ENCODE measurements at regions not wholly inside any gene's neighbourhood (a gene's known extent, or its start where the extent isn't known, plus 50 kb on each side); places are given as distances from the start of the nearest gene placed in this dataset.

- RAD21 ChIA-PET (ENCODE audit: unreplicated experiment) = no interaction called here
- in situ Hi-C loops (cut with MboI) (no loop called here), intact Hi-C loops (cut with micrococcal nuclease; ENCODE audit: unreplicated experiment) (no loop called here)
- Histone ChIP-seq H2AFZ (ENCODE audit: control insufficient read depth, low read depth, low read length) (no peak overlapping the region), H3K9me3 (replicated peaks; ENCODE audit: control insufficient read depth, insufficient read depth, low read length) (no peaks in the 10 kb centered on the region), H3K36me3 (ENCODE audit: control insufficient read depth in 2 of 2, insufficient read depth in 2 of 2, low read length in 1 of 2) (no peaks in the 10 kb centered on the region), H4K20me1 (ENCODE audit: control insufficient read depth, insufficient read depth) (no peaks in the 10 kb centered on the region), H3K27me3 (replicated peaks in 1 of 2; ENCODE audit: control insufficient read depth in 2 of 2, insufficient read depth in 2 of 2, low read length in 1 of 2) (no peaks in the 10 kb centered on the region), H3K27ac (ENCODE audit: control insufficient read depth, insufficient read depth) (no peak overlapping the region), H3K4me3 (no peak overlapping the region), H3K9ac (ENCODE audit: control insufficient read depth, insufficient read depth, low read length) (no peak overlapping the region), H3K79me2 (ENCODE audit: control insufficient read depth, insufficient read depth, low read length) (no peaks in the 10 kb centered on the region), H3K4me1 (ENCODE audit: control insufficient read depth, insufficient read depth, low read length) (no peaks in the 10 kb centered on the region), H3K4me2 (ENCODE audit: control insufficient read depth, insufficient read depth) (no peak overlapping the region)
- no peak for TF ChIP-seq NR2C1 (IDR thresholded peaks at IDR 0.05)
- FAIRE-seq (no peak), ATAC-seq (no peak), DNase-seq (ENCODE audit: low read depth, low spot score) (no peak)
- CTCF ChIA-PET = no interaction called here
- BruUV-seq (replicated peaks) = no TSS peak
- POLR2A ChIA-PET = no interaction called here
- SMC1A ChIA-PET (ENCODE audit: uncharacterized antibody, unreplicated experiment) = no interaction called here
Observed at GRCh38 chr1:102586022-102586421, 522.3 kb downstream of the COL11A1 start.

DNA sequence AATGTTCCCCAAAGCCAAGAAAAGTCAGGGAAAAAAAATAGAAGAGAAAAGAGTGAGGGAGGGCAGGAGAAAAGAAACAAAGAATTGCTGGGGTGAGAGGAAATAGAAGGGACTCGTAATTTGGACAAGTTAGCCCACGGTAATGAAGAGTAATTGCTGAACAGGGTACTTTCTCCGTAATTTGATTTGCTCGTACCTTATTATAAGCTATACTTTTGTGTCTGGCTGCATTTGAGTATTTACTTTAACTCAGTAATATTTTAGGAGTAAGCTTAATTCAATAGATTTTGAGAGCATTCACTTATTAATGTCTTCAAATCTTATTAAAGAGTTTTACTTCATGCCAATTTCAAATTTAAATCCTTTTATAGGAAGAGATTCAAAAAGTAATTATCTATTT, 527.5 kb downstream of the COL11A1 start:
- WGBS (ENCODE audit: insufficient coverage, insufficient replicate concordance, low lambda C conversion rate, missing lambda C conversion rate) = 17% methylated on average over 4 of the region's 4 CpGs
- no peak overlapping the region for H3K4me2 ChIP-seq (ENCODE audit: control insufficient read depth, insufficient read depth)
- intact Hi-C loops (cut with micrococcal nuclease; ENCODE audit: unreplicated experiment) = no loop called here

More for the DNA sequence above, 527.5 kb downstream of the COL11A1 start:
- H3K4me1 ChIP-seq (ENCODE audit: control insufficient read depth, insufficient read depth, low read length) = no peaks in the 10 kb centered on the region
- no peak overlapping the region for H3K27ac ChIP-seq (ENCODE audit: control insufficient read depth, insufficient read depth)
- no peak for ATAC-seq
- in situ Hi-C loops (cut with MboI) = no loop called here
- TF ChIP-seq BCLAF1 (IDR thresholded peaks at IDR 0.05) (no peak), JUNB (IDR thresholded peaks at IDR 0.05) (no peak), IRF3 (IDR thresholded peaks at IDR 0.05) (no peak), IRF4 (IDR thresholded peaks at IDR 0.05; ENCODE audit: low read depth, low read length) (no peak)
- no peaks in the 10 kb centered on the region for H4K20me1 ChIP-seq (ENCODE audit: control insufficient read depth, insufficient read depth)
- CTCF ChIA-PET = interaction anchor here (1.1 kb wide), 1 partner anchor 8 kb away, joined by 3 read pairs; no protein-coding TSS in a partner anchor
- no peaks in the 10 kb centered on the region for H3K36me3 ChIP-seq (ENCODE audit: control insufficient read depth in 2 of 2, insufficient read depth in 2 of 2, low read length in 1 of 2)
- H3K27me3 ChIP-seq (replicated peaks in 1 of 2; ENCODE audit: control insufficient read depth in 2 of 2, insufficient read depth in 2 of 2, low read length in 1 of 2) = no peaks in the 10 kb centered on the region
- RAD21 ChIA-PET (ENCODE audit: unreplicated experiment) = no interaction called here
- no peaks in the 10 kb centered on the region for H3K79me2 ChIP-seq (ENCODE audit: control insufficient read depth, insufficient read depth, low read length)
- POLR2A ChIA-PET = no interaction called here
- BruUV-seq (replicated peaks) = no TSS peak
- H3K9me3 ChIP-seq (replicated peaks; ENCODE audit: control insufficient read depth, insufficient read depth, low read length) = no peaks in the 10 kb centered on the region
- SMC1A ChIA-PET (ENCODE audit: uncharacterized antibody, unreplicated experiment) = no interaction called here
- FAIRE-seq = no peak
- H2AFZ ChIP-seq (ENCODE audit: control insufficient read depth, low read depth, low read length) = no peak overlapping the region
- DNase-seq (ENCODE audit: low read depth, low spot score) = no peak
- H3K4me3 ChIP-seq = no peak overlapping the region
- H3K9ac ChIP-seq (ENCODE audit: control insufficient read depth, insufficient read depth, low read length) = no peak overlapping the region
